ENCODE measurements at regions not wholly inside any gene's neighbourhood (a gene's known extent, or its start where the extent isn't known, plus 50 kb on each side); places are given as distances from the start of the nearest gene placed in this dataset.

DNA sequence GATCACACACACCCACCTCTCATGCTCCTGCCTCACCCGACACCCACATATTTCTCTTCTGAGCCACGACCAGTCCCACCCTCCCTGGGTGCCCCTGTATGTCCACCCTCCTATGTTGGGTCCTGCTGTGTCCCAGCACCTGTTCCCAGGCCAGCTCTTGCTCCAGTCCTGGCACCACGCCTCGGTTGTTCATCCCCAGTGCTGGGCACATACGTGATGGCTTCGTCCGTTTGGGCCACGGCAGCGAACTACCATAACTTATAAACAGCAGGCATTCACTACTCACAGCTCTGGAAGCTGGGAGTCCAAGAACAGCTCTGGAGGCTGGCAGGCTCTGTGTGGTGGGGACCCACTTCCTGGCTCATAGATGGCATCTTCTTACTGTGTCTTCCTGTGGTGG lies 116.9 kb downstream of the BRD1 start:
- no peak overlapping the region for H3K4me3 ChIP-seq (ENCODE audit: insufficient read depth, low read length, poor library complexity, severe bottlenecking)
- no peaks in the 10 kb centered on the region for H3K9me2 ChIP-seq (replicated peaks; ENCODE audit: insufficient read depth, low read length)
- no peaks in the 10 kb centered on the region for H3K79me2 ChIP-seq (ENCODE audit: insufficient read depth, low read length)
- no peak overlapping the region for H3K4me2 ChIP-seq (ENCODE audit: low read depth, low read length, poor library complexity, severe bottlenecking)
- no peaks in the 10 kb centered on the region for H3K27me3 ChIP-seq (ENCODE audit: low read length)
- H3K27ac ChIP-seq (ENCODE audit: low read depth, low read length): no peak overlapping the region
- H4K20me1 ChIP-seq (ENCODE audit: low read depth, low read length): no peaks in the 10 kb centered on the region
- no peak overlapping the region for H2AFZ ChIP-seq (ENCODE audit: low read depth, low read length, severe bottlenecking)
- no peak for TF ChIP-seq CTCF (IDR thresholded peaks at IDR 0.05; ENCODE audit: insufficient read depth, low read length, poor library complexity, severe bottlenecking)
- no peak for TF ChIP-seq EZH2phosphoT487 (conservative IDR thresholded peaks at IDR 0.05; ENCODE audit: low read length)
- no peak overlapping the region for H3K9ac ChIP-seq (ENCODE audit: low read length)
- no peaks in the 10 kb centered on the region for H3K9me3 ChIP-seq (ENCODE audit: insufficient read depth, low read length)
- no peaks in the 10 kb centered on the region for H3K36me3 ChIP-seq (ENCODE audit: low read length)
- H3F3A ChIP-seq (ENCODE audit: insufficient read depth): no peaks in the 10 kb centered on the region

- Histone ChIP-seq H3K9me2 (replicated peaks; ENCODE audit: insufficient read depth, low read length) (no peaks in the 10 kb centered on the region), H3K27ac (ENCODE audit: low read depth, low read length) (no peak overlapping the region), H3K4me2 (ENCODE audit: low read depth, low read length, poor library complexity, severe bottlenecking) (no peak overlapping the region), H3K27me3 (ENCODE audit: low read length) (no peaks in the 10 kb centered on the region), H3K36me3 (ENCODE audit: low read length) (no peaks in the 10 kb centered on the region), H3K9me3 (ENCODE audit: insufficient read depth, low read length) (no peaks in the 10 kb centered on the region), H3K9ac (ENCODE audit: low read length) (no peak overlapping the region), H2AFZ (ENCODE audit: low read depth, low read length, severe bottlenecking) (no peak overlapping the region), H3F3A (ENCODE audit: insufficient read depth) (no peaks in the 10 kb centered on the region), H3K79me2 (ENCODE audit: insufficient read depth, low read length) (no peaks in the 10 kb centered on the region), H3K4me3 (ENCODE audit: insufficient read depth, low read length, poor library complexity, severe bottlenecking) (no peak overlapping the region), H4K20me1 (ENCODE audit: low read depth, low read length) (no peaks in the 10 kb centered on the region)
- no peak for TF ChIP-seq CTCF (IDR thresholded peaks at IDR 0.05; ENCODE audit: insufficient read depth, low read length, poor library complexity, severe bottlenecking)
- TF ChIP-seq EZH2phosphoT487 (conservative IDR thresholded peaks at IDR 0.05; ENCODE audit: low read length): no peak
Observed at GRCh38 chr22:49709464-49709863, 118.2 kb downstream of the BRD1 start.

DNA sequence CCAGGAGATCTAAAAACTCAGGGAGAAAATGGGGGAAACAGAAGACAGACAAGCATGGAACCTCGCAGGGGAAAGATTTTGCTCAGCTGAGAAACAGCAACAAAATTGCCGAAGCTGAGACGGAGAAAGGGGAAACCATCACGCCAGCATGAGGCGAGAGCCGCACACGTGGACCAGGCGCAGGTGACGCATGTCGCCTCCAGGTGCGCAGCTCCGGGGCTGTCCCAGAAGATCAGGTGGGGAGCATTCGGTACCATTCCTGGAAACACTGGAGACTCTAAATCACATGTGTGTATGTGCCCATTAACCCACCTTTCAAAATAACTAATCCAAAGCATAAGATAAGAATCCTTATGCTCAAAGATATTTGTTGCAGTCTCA lies 121.7 kb downstream of the BRD1 start:
- Histone ChIP-seq H3K79me2 (ENCODE audit: insufficient read depth, low read length) (no peaks in the 10 kb centered on the region), H3K9me3 (ENCODE audit: insufficient read depth, low read length) (no peaks in the 10 kb centered on the region), H3F3A (ENCODE audit: insufficient read depth) (no peaks in the 10 kb centered on the region), H3K36me3 (ENCODE audit: low read length) (no peaks in the 10 kb centered on the region), H2AFZ (ENCODE audit: low read depth, low read length, severe bottlenecking) (no peak overlapping the region), H3K27ac (ENCODE audit: low read depth, low read length) (no peak overlapping the region), H3K27me3 (ENCODE audit: low read length) (no peaks in the 10 kb centered on the region), H3K4me2 (ENCODE audit: low read depth, low read length, poor library complexity, severe bottlenecking) (no peak overlapping the region), H3K9ac (ENCODE audit: low read length) (no peak overlapping the region), H4K20me1 (ENCODE audit: low read depth, low read length) (no peaks in the 10 kb centered on the region), H3K9me2 (replicated peaks; ENCODE audit: insufficient read depth, low read length) (no peaks in the 10 kb centered on the region), H3K4me3 (ENCODE audit: insufficient read depth, low read length, poor library complexity, severe bottlenecking) (no peak overlapping the region)
- TF ChIP-seq CTCF (IDR thresholded peaks at IDR 0.05; ENCODE audit: insufficient read depth, low read length, poor library complexity, severe bottlenecking) (no peak), EZH2phosphoT487 (conservative IDR thresholded peaks at IDR 0.05; ENCODE audit: low read length) (no peak)
